ENCODE measurements at regions not wholly inside any gene's neighbourhood (a gene's known extent, or its start where the extent isn't known, plus 50 kb on each side); places are given as distances from the start of the nearest gene placed in this dataset.

GRCh38 chr17:33972763-33973162 is 282.3 kb upstream of the CCL2 start:
- Histone ChIP-seq H3K79me2 (ENCODE audit: insufficient read depth, low read length) (no peaks in the 10 kb centered on the region), H3K9me3 (ENCODE audit: low read length) (no peaks in the 10 kb centered on the region), H3K4me3 (replicated peaks in 1 of 3; ENCODE audit: insufficient read depth in 1 of 3, low read depth in 2 of 3, low read length in 3 of 3) (no peak overlapping the region), H3K4me2 (ENCODE audit: low read depth, low read length) (no peak overlapping the region), H3K9ac (ENCODE audit: insufficient read depth, low read depth, low read length) (no peak overlapping the region), H4K20me1 (ENCODE audit: insufficient read depth, low read length) (no peaks in the 10 kb centered on the region), H3K4me1 (ENCODE audit: insufficient read depth, low read length) (no peaks in the 10 kb centered on the region), H3K27me3 (ENCODE audit: control insufficient read depth in 1 of 2, insufficient read depth in 2 of 2, low read length in 2 of 2) (peaks cover 0 to 8% of the 10 kb centered on the region in 2 experiments; a peak in 2 of 5 replicates), H2AFZ (ENCODE audit: low read length) (no peak overlapping the region), H3K36me3 (replicated peaks in 1 of 2; ENCODE audit: control insufficient read depth in 1 of 2, insufficient read depth in 2 of 2, low read length in 2 of 2) (no peaks in the 10 kb centered on the region), H3K27ac (ENCODE audit: extremely low read length, insufficient read depth, low read length) (no peak overlapping the region)
- CTCF ChIA-PET (ENCODE audit: low intra/inter-chr PET ratio, low total read pairs), result no interaction called here
- no TSS peak for BruUV-seq (replicated peaks)
- WGBS (ENCODE audit: low lambda C conversion rate), result 0% methylated on average over 3 of the region's 3 CpGs
- no peak for FAIRE-seq
- DNase-seq (ENCODE audit: low spot score), result no peak
- in situ Hi-C loops (cut with HindIII; ENCODE audit: extremely low pct_ligation_motif_present, low pct_unique_long_range_greater_than_20kb) (no loop called here), intact Hi-C loops (cut with micrococcal nuclease; ENCODE audit: unreplicated experiment) (no loop called here)
- ATAC-seq, result no peak
- POLR2A ChIA-PET, result no interaction called here
- TF ChIP-seq BRD4 (CRISPR knock-in tag; IDR thresholded peaks at IDR 0.05) (no peak), FOXO4 (CRISPR knock-in tag; conservative IDR thresholded peaks at IDR 0.05) (no peak), DZIP1 (CRISPR knock-in tag; IDR thresholded peaks at IDR 0.05) (no peak), ZSCAN22 (CRISPR knock-in tag; IDR thresholded peaks at IDR 0.05) (no peak), ZNF678 (CRISPR knock-in tag; IDR thresholded peaks at IDR 0.05) (no peak), RARG (CRISPR knock-in tag; IDR thresholded peaks at IDR 0.05; ENCODE audit: low read depth) (no peak), ARNT (IDR thresholded peaks at IDR 0.05) (no peak), DNMT3B (CRISPR knock-in tag; conservative IDR thresholded peaks at IDR 0.05) (no peak), ZNF44 (CRISPR knock-in tag; IDR thresholded peaks at IDR 0.05) (no peak), ZNF720 (CRISPR knock-in tag; IDR thresholded peaks at IDR 0.05) (no peak), AHR (CRISPR knock-in tag; IDR thresholded peaks at IDR 0.05) (no peak), IRF9 (CRISPR knock-in tag; IDR thresholded peaks at IDR 0.05; ENCODE audit: borderline replicate concordance) (no peak), ZNF576 (CRISPR knock-in tag; IDR thresholded peaks at IDR 0.05) (no peak), USF2 (IDR thresholded peaks at IDR 0.05; ENCODE audit: low read depth, low read length) (no peak), USF2 (CRISPR knock-in tag; IDR thresholded peaks at IDR 0.05; ENCODE audit: borderline replicate concordance) (no peak), SETDB1 (CRISPR knock-in tag; IDR thresholded peaks at IDR 0.05; ENCODE audit: borderline replicate concordance) (no peak), KAT7 (CRISPR knock-in tag; IDR thresholded peaks at IDR 0.05; ENCODE audit: borderline replicate concordance) (no peak), YY1 (IDR thresholded peaks at IDR 0.05; ENCODE audit: insufficient read depth, insufficient replicate concordance, low read depth, low read length) (no peak), CCAR2 (optimal IDR thresholded peaks at IDR 0.05; ENCODE audit: low read depth, low read length) (no peak)

Measured in HepG2 (cell line).